ENCODE measurements at regions not wholly inside any gene's neighbourhood (a gene's known extent, or its start where the extent isn't known, plus 50 kb on each side); places are given as distances from the start of the nearest gene placed in this dataset.

DNA sequence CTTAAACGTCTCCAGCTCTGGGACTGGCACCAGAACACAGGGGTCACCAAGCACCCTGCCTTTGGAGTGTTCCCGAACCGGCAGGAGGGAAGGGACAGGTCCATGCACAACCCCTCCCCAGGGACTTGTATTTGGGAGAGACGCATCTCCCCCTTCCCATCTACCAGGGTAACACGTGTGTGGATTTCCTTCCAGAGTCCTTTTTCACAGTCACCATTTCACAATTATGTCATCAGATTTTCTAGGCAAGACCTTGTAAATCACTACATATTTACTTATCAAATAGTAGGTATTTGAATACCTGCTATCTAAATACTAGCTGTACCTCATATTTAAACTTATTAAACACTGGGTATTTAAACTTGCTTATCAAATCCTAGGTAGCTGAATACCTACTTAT lies 57.4 kb upstream of the AJAP1 start:
- Histone ChIP-seq H3K79me2 (ENCODE audit: insufficient read depth, low read length) (no peaks in the 10 kb centered on the region), H4K20me1 (ENCODE audit: insufficient read depth, low read length) (no peaks in the 10 kb centered on the region), H3K9me3 (ENCODE audit: insufficient read depth, low read length, severe bottlenecking) (no peaks in the 10 kb centered on the region), H3K4me1 (ENCODE audit: insufficient read depth, low read length) (no peaks in the 10 kb centered on the region), H2AFZ (ENCODE audit: low read depth, low read length) (no peak overlapping the region), H3K4me3 (ENCODE audit: low read depth in 1 of 2, low read length in 2 of 2) (no peak overlapping the region), H3K36me3 (ENCODE audit: insufficient read depth, low read length) (no peaks in the 10 kb centered on the region), H3K4me2 (ENCODE audit: insufficient read depth, low read length) (no peak overlapping the region), H3K27ac (ENCODE audit: low read length) (no peak overlapping the region), H3K9ac (ENCODE audit: low read depth, low read length) (no peak overlapping the region), H3K27me3 (ENCODE audit: insufficient read depth, low read length, poor library complexity) (no peaks in the 10 kb centered on the region)
- no peak for ATAC-seq (ENCODE audit: insufficient read depth, low read depth)
- TF ChIP-seq EZH2 (IDR thresholded peaks at IDR 0.05; ENCODE audit: borderline replicate concordance, low read depth, low read length, severe bottlenecking) = no peak
- TF ChIP-seq CTCF (IDR thresholded peaks at IDR 0.05; ENCODE audit: borderline replicate concordance, extremely low read depth, low read length, poor library complexity, severe bottlenecking) = no peak
- DNase-seq = no peak

- no peaks in the 10 kb centered on the region for H3K9me3 ChIP-seq (ENCODE audit: insufficient read depth, low read length, severe bottlenecking)
- H3K4me1 ChIP-seq (ENCODE audit: insufficient read depth, low read length) = no peaks in the 10 kb centered on the region
- no peaks in the 10 kb centered on the region for H3K36me3 ChIP-seq (ENCODE audit: insufficient read depth, low read length)
- no peak overlapping the region for H3K27ac ChIP-seq (ENCODE audit: low read length)
- H4K20me1 ChIP-seq (ENCODE audit: insufficient read depth, low read length) = no peaks in the 10 kb centered on the region
- TF ChIP-seq EZH2 (IDR thresholded peaks at IDR 0.05; ENCODE audit: borderline replicate concordance, low read depth, low read length, severe bottlenecking) = no peak
- no peak for TF ChIP-seq CTCF (IDR thresholded peaks at IDR 0.05; ENCODE audit: borderline replicate concordance, extremely low read depth, low read length, poor library complexity, severe bottlenecking)
- H3K79me2 ChIP-seq (ENCODE audit: insufficient read depth, low read length) = no peaks in the 10 kb centered on the region
- DNase-seq (no peak), ATAC-seq (ENCODE audit: insufficient read depth, low read depth) (no peak)
- no peak overlapping the region for H3K4me2 ChIP-seq (ENCODE audit: insufficient read depth, low read length)
- no peak overlapping the region for H2AFZ ChIP-seq (ENCODE audit: low read depth, low read length)
- no peak overlapping the region for H3K4me3 ChIP-seq (ENCODE audit: low read depth in 1 of 2, low read length in 2 of 2)
- no peaks in the 10 kb centered on the region for H3K27me3 ChIP-seq (ENCODE audit: insufficient read depth, low read length, poor library complexity)
- H3K9ac ChIP-seq (ENCODE audit: low read depth, low read length) = no peak overlapping the region
Measured at GRCh38 chr1:4598561-4598960, 55.8 kb upstream of the AJAP1 start.

DNA sequence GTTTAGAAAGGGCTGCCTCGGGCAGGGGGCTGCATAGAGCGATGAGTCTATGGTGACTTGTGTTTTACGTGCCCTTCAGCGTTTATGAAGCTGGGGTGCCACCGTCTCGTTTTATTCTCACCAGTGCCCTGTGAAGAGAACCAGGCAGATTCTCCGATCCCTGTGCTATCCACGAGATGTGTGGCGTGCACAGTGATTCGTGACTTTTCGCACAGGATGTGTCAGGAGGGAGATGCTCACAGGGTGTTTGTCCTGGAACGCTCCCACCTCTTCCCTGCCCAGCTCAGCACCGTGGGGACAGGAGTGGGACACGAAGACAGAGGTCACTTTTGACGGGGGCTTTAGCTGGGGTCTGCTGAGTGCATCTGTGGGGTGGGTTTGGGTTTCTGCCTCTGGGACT lies 54.9 kb upstream of the AJAP1 start:
- H3K4me2 ChIP-seq (ENCODE audit: insufficient read depth, low read length) = no peak overlapping the region
- no peak for TF ChIP-seq CTCF (IDR thresholded peaks at IDR 0.05; ENCODE audit: borderline replicate concordance, extremely low read depth, low read length, poor library complexity, severe bottlenecking)
- no peak for TF ChIP-seq EZH2 (IDR thresholded peaks at IDR 0.05; ENCODE audit: borderline replicate concordance, low read depth, low read length, severe bottlenecking)
- no peak overlapping the region for H2AFZ ChIP-seq (ENCODE audit: low read depth, low read length)
- no peaks in the 10 kb centered on the region for H3K4me1 ChIP-seq (ENCODE audit: insufficient read depth, low read length)
- H3K36me3 ChIP-seq (ENCODE audit: insufficient read depth, low read length) = no peaks in the 10 kb centered on the region
- no peak for ATAC-seq (ENCODE audit: insufficient read depth, low read depth)
- no peaks in the 10 kb centered on the region for H3K9me3 ChIP-seq (ENCODE audit: insufficient read depth, low read length, severe bottlenecking)
- H3K27ac ChIP-seq (ENCODE audit: low read length) = no peak overlapping the region
- no peaks in the 10 kb centered on the region for H3K79me2 ChIP-seq (ENCODE audit: insufficient read depth, low read length)
- H3K4me3 ChIP-seq (ENCODE audit: low read depth in 1 of 2, low read length in 2 of 2) = no peak overlapping the region
- no peak for DNase-seq
- H4K20me1 ChIP-seq (ENCODE audit: insufficient read depth, low read length) = no peaks in the 10 kb centered on the region
- no peak overlapping the region for H3K9ac ChIP-seq (ENCODE audit: low read depth, low read length)
- H3K27me3 ChIP-seq (ENCODE audit: insufficient read depth, low read length, poor library complexity) = no peaks in the 10 kb centered on the region

DNA sequence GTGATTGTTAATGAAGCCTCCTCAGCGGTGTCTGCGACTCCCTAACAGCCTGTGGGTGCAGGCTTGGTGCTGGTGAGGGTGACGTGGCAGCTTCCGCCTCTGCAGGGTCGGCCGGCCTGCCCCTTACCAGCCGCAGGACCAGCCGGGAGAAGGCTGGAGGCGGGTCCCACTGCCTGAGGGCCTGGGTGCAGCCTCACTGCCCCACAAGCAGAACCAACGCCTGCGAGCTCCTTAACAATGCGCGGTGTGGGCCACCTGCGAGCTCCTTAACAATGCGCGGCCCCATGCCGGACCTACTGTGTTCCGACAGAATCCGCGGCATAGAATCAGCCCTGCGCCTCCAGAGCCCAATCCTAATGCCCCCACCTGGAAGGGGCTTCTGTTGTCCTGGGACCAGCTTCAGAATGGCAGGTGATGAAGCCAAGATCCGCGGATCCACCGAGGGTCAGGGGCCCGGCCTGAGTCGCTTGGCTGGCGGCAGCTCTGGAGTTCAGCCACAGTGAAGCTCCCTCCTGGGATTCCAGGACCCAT lies 54.4 kb upstream of the AJAP1 start:
- no peak overlapping the region for H3K9ac ChIP-seq (ENCODE audit: low read depth, low read length)
- no peaks in the 10 kb centered on the region for H3K27me3 ChIP-seq (ENCODE audit: insufficient read depth, low read length, poor library complexity)
- no peaks in the 10 kb centered on the region for H3K36me3 ChIP-seq (ENCODE audit: insufficient read depth, low read length)
- H4K20me1 ChIP-seq (ENCODE audit: insufficient read depth, low read length) = no peaks in the 10 kb centered on the region
- ATAC-seq (ENCODE audit: insufficient read depth, low read depth) (no peak), DNase-seq (no peak)
- H3K79me2 ChIP-seq (ENCODE audit: insufficient read depth, low read length) = no peaks in the 10 kb centered on the region
- no peak overlapping the region for H2AFZ ChIP-seq (ENCODE audit: low read depth, low read length)
- H3K9me3 ChIP-seq (ENCODE audit: insufficient read depth, low read length, severe bottlenecking) = no peaks in the 10 kb centered on the region
- no peak overlapping the region for H3K4me2 ChIP-seq (ENCODE audit: insufficient read depth, low read length)
- TF ChIP-seq EZH2 (IDR thresholded peaks at IDR 0.05; ENCODE audit: borderline replicate concordance, low read depth, low read length, severe bottlenecking) (no peak), CTCF (IDR thresholded peaks at IDR 0.05; ENCODE audit: borderline replicate concordance, extremely low read depth, low read length, poor library complexity, severe bottlenecking) (no peak)
- no peak overlapping the region for H3K4me3 ChIP-seq (ENCODE audit: low read depth in 1 of 2, low read length in 2 of 2)
- no peaks in the 10 kb centered on the region for H3K4me1 ChIP-seq (ENCODE audit: insufficient read depth, low read length)
- H3K27ac ChIP-seq (ENCODE audit: low read length) = no peak overlapping the region

Measured in DND-41 (cell line).